ENCODE measurements at regions not wholly inside any gene's neighbourhood (a gene's known extent, or its start where the extent isn't known, plus 50 kb on each side); places are given as distances from the start of the nearest gene placed in this dataset.

DNA sequence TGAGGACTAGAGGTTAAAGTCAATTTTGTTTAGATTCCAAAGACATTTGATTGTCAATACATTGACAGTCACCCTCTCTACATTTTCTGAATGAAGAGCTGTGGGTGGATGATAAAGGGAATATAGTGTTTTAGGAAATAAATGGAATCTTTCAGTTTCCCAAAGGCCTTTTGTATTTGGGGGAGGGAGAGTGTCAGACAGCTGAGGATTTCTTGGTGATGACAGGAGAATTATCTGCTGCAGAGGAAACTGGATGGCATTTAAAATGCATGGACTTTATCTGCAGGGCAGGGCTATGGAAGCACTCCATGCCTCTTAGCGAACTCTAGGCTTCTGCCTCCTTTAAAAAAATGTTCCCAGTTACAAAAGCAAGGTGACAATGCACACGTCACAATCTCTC, 195.1 kb downstream of the KCNS3 start:
- no peak for DNase-seq (ENCODE audit: low read depth, low spot score)
- no peak overlapping the region for H3K4me2 ChIP-seq (ENCODE audit: control insufficient read depth, extremely low read depth, insufficient read depth, low read depth, low read length)
- FAIRE-seq: no peak
- no peaks in the 10 kb centered on the region for H3K9me1 ChIP-seq (ENCODE audit: control insufficient read depth, extremely low read depth, insufficient read depth, low read length)
- H3K4me1 ChIP-seq (ENCODE audit: control insufficient read depth, extremely low read depth, insufficient read depth, low read length): peaks cover 12% of the 10 kb centered on the region
- H4K20me1 ChIP-seq (ENCODE audit: control insufficient read depth, extremely low read depth, insufficient read depth, low read length): no peaks in the 10 kb centered on the region
- no peaks in the 10 kb centered on the region for H3K79me2 ChIP-seq (ENCODE audit: control insufficient read depth, insufficient read depth, low read length)
- TF ChIP-seq, protein P1, sequence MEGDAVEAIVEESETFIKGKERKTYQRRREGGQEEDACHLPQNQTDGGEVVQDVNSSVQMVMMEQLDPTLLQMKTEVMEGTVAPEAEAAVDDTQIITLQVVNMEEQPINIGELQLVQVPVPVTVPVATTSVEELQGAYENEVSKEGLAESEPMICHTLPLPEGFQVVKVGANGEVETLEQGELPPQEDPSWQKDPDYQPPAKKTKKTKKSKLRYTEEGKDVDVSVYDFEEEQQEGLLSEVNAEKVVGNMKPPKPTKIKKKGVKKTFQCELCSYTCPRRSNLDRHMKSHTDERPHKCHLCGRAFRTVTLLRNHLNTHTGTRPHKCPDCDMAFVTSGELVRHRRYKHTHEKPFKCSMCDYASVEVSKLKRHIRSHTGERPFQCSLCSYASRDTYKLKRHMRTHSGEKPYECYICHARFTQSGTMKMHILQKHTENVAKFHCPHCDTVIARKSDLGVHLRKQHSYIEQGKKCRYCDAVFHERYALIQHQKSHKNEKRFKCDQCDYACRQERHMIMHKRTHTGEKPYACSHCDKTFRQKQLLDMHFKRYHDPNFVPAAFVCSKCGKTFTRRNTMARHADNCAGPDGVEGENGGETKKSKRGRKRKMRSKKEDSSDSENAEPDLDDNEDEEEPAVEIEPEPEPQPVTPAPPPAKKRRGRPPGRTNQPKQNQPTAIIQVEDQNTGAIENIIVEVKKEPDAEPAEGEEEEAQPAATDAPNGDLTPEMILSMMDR (optimal IDR thresholded peaks at IDR 0.05 in 1 of 3, IDR thresholded peaks at IDR 0.05 in 1 of 3, conservative IDR thresholded peaks at IDR 0.05 in 1 of 3; ENCODE audit: extremely low read depth in 1 of 3, insufficient read depth in 2 of 3, low read length in 3 of 3): no peak
- no peak for TF ChIP-seq EZH2 (IDR thresholded peaks at IDR 0.05; ENCODE audit: low read length)
- no peak overlapping the region for H2AFZ ChIP-seq (ENCODE audit: control insufficient read depth, low read length)
- H3K9ac ChIP-seq (ENCODE audit: control insufficient read depth, extremely low read depth, insufficient read depth, low read length): no peak overlapping the region
- dilution Hi-C loops (cut with MboI; ENCODE audit: extremely low pct_ligation_motif_present, low sequenced_read_pairs): no loop called here
- no peak overlapping the region for H3K27ac ChIP-seq (ENCODE audit: control insufficient read depth, insufficient read depth, low read length)
- no peak overlapping the region for H3K4me3 ChIP-seq (ENCODE audit: control insufficient read depth in 2 of 3, extremely low read depth in 1 of 3, insufficient read depth in 2 of 3, low read depth in 1 of 3, low read length in 3 of 3)
- no peaks in the 10 kb centered on the region for H3K9me3 ChIP-seq (ENCODE audit: control insufficient read depth, low read depth, low read length)
- H3K36me3 ChIP-seq (ENCODE audit: control insufficient read depth in 2 of 2, extremely low read depth in 1 of 2, insufficient read depth in 2 of 2, low read length in 2 of 2): no peaks in the 10 kb centered on the region
- H3K27me3 ChIP-seq (ENCODE audit: control insufficient read depth, extremely low read depth, insufficient read depth, low read length): no peaks in the 10 kb centered on the region

DNA sequence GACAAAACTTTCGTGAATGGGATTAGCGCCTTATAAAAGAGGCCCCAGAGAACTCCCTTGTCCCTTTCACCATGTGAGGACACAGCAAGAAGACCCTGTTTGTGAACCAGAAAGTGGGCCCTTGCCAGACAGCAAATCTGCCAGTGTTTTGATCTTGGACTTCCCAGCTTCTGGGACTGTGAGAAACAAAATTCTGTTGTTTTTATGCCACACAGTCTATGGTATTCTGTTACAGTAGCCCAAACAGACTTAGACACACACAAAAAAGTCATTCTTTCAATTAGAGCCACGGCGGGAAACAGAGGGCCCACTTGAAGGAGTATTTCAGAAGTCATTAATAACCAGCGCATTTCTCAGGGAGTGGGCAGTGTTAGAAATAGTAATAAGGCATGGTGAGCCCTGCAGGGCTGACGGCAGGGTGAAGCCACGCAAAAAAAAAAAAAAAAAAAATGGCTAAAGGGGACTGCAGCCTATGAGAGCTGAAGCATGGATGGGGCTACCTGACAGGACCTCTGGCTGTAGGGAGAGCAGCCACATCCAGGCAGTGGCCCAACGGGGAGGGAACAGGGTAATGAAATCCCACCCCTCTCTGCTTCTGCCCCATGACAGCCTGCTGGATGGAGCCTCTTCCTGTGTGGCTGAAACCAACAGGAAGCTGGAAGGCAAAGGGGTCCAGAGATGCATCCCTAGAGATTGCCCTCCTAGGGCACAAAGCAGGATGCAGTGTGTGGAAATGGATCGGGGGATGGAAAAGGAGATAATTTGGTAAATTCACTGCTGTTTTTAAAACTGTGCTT, 189.3 kb downstream of the KCNS3 start:
- dilution Hi-C loops (cut with MboI; ENCODE audit: extremely low pct_ligation_motif_present, low sequenced_read_pairs): no loop called here
- H3K27me3 ChIP-seq (ENCODE audit: control insufficient read depth, extremely low read depth, insufficient read depth, low read length): peaks cover 3% of the 10 kb centered on the region
- TF ChIP-seq, protein P1 (optimal IDR thresholded peaks at IDR 0.05 in 1 of 3, IDR thresholded peaks at IDR 0.05 in 1 of 3, conservative IDR thresholded peaks at IDR 0.05 in 1 of 3; ENCODE audit: extremely low read depth in 1 of 3, insufficient read depth in 2 of 3, low read length in 3 of 3): no peak
- no peak for TF ChIP-seq EZH2 (IDR thresholded peaks at IDR 0.05; ENCODE audit: low read length)
- no peak overlapping the region for H2AFZ ChIP-seq (ENCODE audit: control insufficient read depth, low read length)
- no peaks in the 10 kb centered on the region for H3K36me3 ChIP-seq (ENCODE audit: control insufficient read depth in 2 of 2, extremely low read depth in 1 of 2, insufficient read depth in 2 of 2, low read length in 2 of 2)
- no peaks in the 10 kb centered on the region for H3K9me3 ChIP-seq (ENCODE audit: control insufficient read depth, low read depth, low read length)
- DNase-seq (ENCODE audit: low read depth, low spot score): no peak
- no peaks in the 10 kb centered on the region for H3K4me1 ChIP-seq (ENCODE audit: control insufficient read depth, extremely low read depth, insufficient read depth, low read length)
- no peak overlapping the region for H3K4me2 ChIP-seq (ENCODE audit: control insufficient read depth, extremely low read depth, insufficient read depth, low read depth, low read length)
- H3K4me3 ChIP-seq (ENCODE audit: control insufficient read depth in 2 of 3, extremely low read depth in 1 of 3, insufficient read depth in 2 of 3, low read depth in 1 of 3, low read length in 3 of 3): no peak overlapping the region
- H3K9ac ChIP-seq (ENCODE audit: control insufficient read depth, extremely low read depth, insufficient read depth, low read length): no peak overlapping the region
- H3K79me2 ChIP-seq (ENCODE audit: control insufficient read depth, insufficient read depth, low read length): no peaks in the 10 kb centered on the region
- H3K9me1 ChIP-seq (ENCODE audit: control insufficient read depth, extremely low read depth, insufficient read depth, low read length): no peaks in the 10 kb centered on the region
- no peaks in the 10 kb centered on the region for H4K20me1 ChIP-seq (ENCODE audit: control insufficient read depth, extremely low read depth, insufficient read depth, low read length)
- no peak overlapping the region for H3K27ac ChIP-seq (ENCODE audit: control insufficient read depth, insufficient read depth, low read length)
- no peak for FAIRE-seq

All from keratinocyte (primary cell).